GM20000 (cell line): ENCODE measurements at regions not wholly inside any gene's neighbourhood (a gene's known extent, or its start where the extent isn't known, plus 50 kb on each side); places are given as distances from the start of the nearest gene placed in this dataset.

Experiments used
- DNase-seq: peaks from one replicate; pipeline ENCODE4 v3.0.0; 2012; ENCODE audit warnings: low spot score
- CTCF ChIP-seq: IDR thresholded peaks from 2 replicates; pipeline ENCODE4 v1.5.1; 2012; ENCODE audit warnings: mild to moderate bottlenecking, control low read depth; ENCODE audit errors: extremely low read depth, missing control alignments

- DNase-seq = no peak
- no peak for TF ChIP-seq CTCF
Observed at GRCh38 chr2:10985901-10986535, 74.3 kb downstream of the KCNF1 start.

- DNase-seq = no peak
Observed at GRCh38 chr2:10987439-10987838, 75.7 kb downstream of the KCNF1 start.

GRCh38 chr2:10987861-10988260 is 76.1 kb downstream of the KCNF1 start:
- no peak for TF ChIP-seq CTCF
- no peak for DNase-seq

More at GRCh38 chr2:10987439-10987838, 75.7 kb downstream of the KCNF1 start:
- TF ChIP-seq CTCF = no peak

- DNase-seq = no peak
- no peak for TF ChIP-seq CTCF
Observed at GRCh38 chr2:10989151-10989550, 77.4 kb downstream of the KCNF1 start.

GRCh38 chr2:10989782-10990181 is 78.0 kb downstream of the KCNF1 start:
- TF ChIP-seq CTCF = no peak
- no peak for DNase-seq

- no peak for TF ChIP-seq CTCF
- no peak for DNase-seq
Observed at GRCh38 chr2:10990561-10991111, 78.9 kb downstream of the KCNF1 start.

GRCh38 chr2:10992023-10992791 is 80.5 kb downstream of the KCNF1 start:
- no peak for TF ChIP-seq CTCF
- no peak for DNase-seq
